ENCODE measurements at regions not wholly inside any gene's neighbourhood (a gene's known extent, or its start where the extent isn't known, plus 50 kb on each side); places are given as distances from the start of the nearest gene placed in this dataset.
"Not testable (repeated sequence)": the region's sequence is repeated elsewhere in the genome, so short reads cannot be mapped to it uniquely, and the experiment has no call there.

DNA sequence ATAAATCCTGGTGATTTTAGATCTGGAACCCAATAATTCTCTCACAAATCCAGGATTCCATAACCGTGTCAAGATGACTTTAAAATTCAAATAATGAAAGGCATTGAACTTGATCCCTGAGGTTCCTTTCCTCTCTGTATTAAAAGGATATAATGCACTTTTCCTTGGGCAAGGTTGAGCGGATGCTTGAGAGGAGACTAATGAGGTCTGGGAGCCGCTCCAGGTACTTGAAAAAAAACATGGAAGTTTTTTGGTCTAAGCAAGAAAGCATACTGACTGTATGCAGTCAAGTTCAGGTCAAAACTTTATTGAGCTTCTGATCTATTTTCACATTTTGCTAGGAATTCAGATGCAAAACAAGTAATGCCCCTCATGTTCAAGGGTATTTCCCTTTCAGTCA is 318.5 kb downstream of the RAD51AP2 start:
- CTCF ChIA-PET: interaction anchor here (0.7 to 1.1 kb wide), 2 partner anchors 10 to 31 kb away, joined by 3 to 4 read pairs; no protein-coding TSS in a partner anchor
- POLR2A ChIA-PET: no interaction called here
- TF ChIP-seq, protein P1, sequence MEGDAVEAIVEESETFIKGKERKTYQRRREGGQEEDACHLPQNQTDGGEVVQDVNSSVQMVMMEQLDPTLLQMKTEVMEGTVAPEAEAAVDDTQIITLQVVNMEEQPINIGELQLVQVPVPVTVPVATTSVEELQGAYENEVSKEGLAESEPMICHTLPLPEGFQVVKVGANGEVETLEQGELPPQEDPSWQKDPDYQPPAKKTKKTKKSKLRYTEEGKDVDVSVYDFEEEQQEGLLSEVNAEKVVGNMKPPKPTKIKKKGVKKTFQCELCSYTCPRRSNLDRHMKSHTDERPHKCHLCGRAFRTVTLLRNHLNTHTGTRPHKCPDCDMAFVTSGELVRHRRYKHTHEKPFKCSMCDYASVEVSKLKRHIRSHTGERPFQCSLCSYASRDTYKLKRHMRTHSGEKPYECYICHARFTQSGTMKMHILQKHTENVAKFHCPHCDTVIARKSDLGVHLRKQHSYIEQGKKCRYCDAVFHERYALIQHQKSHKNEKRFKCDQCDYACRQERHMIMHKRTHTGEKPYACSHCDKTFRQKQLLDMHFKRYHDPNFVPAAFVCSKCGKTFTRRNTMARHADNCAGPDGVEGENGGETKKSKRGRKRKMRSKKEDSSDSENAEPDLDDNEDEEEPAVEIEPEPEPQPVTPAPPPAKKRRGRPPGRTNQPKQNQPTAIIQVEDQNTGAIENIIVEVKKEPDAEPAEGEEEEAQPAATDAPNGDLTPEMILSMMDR (IDR thresholded peaks at IDR 0.05; ENCODE audit: control extremely low read depth, extremely low read depth, low read depth, missing control alignments): no peak
- no peak for DNase-seq (ENCODE audit: extremely low spot score)

- TF ChIP-seq, protein P1 (IDR thresholded peaks at IDR 0.05; ENCODE audit: control extremely low read depth, extremely low read depth, low read depth, missing control alignments): no peak
- POLR2A ChIA-PET: no interaction called here
- CTCF ChIA-PET: interaction anchor here (1.1 to 1.9 kb wide), 4 partner anchors 7 to 11 kb away, joined by 3 to 9 read pairs (median 4); no protein-coding TSS in a partner anchor
- no peak for DNase-seq (ENCODE audit: extremely low spot score)
These were observed 321.9 kb downstream of the RAD51AP2 start for GRCh38 chr2:17196380-17196779.

DNA sequence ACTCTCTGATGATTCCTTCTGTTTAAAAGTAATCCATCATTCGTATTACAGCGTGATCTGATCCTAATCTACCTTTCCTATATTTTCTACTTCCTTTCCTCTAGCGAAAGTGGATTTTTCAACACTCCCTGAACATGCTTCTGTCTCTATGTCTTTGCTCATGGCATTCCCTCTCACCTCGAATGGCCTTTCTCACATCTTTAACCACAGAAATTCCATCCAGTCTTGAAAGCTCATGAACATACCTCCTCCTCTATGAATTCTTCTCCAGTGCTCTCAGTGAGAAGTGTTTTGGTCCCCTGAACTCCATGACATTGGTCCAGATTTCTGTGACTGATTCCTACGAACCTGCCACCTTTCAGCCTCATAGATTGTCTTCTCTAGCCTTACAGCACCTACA is 323.2 kb downstream of the RAD51AP2 start:
- ChIA-PET CTCF (no interaction called here), POLR2A (no interaction called here)
- DNase-seq (ENCODE audit: extremely low spot score): no peak
- TF ChIP-seq, protein P1 (IDR thresholded peaks at IDR 0.05; ENCODE audit: control extremely low read depth, extremely low read depth, low read depth, missing control alignments): no peak

DNA sequence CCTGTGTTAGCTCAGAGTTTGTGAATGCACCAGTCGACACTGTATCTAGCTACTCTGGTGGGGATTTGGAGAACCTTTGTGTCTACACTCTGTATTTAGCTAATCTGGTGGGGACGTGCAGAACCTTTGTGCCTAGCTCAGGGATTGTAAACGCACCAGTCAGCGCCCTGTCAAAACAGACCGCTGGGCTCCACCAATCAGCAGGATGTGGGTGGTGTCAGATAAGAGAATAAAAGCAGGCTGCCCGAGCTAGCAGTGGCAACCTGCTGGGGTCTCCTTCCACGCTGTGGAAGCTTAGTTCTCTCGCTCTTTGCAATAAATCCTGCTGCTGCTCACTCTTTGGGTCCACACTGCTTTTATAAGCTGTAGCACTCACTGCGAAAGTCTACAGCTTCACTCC is 324.2 kb downstream of the RAD51AP2 start:
- no peak for DNase-seq (ENCODE audit: extremely low spot score)
- CTCF ChIA-PET: interaction anchor here (0.8 to 1.3 kb wide), 2 partner anchors 24 to 43 kb away, joined by 3 read pairs; no protein-coding TSS in a partner anchor
- TF ChIP-seq, protein P1 (IDR thresholded peaks at IDR 0.05; ENCODE audit: control extremely low read depth, extremely low read depth, low read depth, missing control alignments): no peak
- POLR2A ChIA-PET: no interaction called here

GRCh38 chr2:17193433-17193890 is 324.8 kb downstream of the RAD51AP2 start:
- DNase-seq (ENCODE audit: extremely low spot score); POLR2A ChIA-PET: not testable (repeated sequence)
- CTCF ChIA-PET: interaction anchor here (0.8 to 1.3 kb wide), 2 partner anchors 23 to 44 kb away, joined by 3 read pairs; no protein-coding TSS in a partner anchor

DNA sequence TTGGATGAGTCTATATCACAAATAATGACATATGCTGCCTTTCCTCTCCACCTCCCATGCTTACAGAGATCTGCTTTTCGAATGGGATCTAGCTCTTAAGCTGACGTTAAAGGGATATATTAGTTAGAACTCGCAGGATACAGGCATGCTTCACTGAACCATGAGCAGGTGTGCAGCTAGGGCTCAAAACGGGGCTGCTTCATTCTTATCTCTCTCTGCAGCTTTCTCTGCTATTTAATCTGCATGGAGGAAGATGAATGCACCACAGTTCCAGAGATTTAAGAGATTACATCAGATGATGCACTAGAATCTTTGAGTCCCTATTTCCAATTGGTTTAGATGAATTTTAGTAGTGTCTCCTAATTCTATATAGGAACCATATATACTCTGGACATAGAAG is 327.0 kb downstream of the RAD51AP2 start:
- TF ChIP-seq, protein P1 (IDR thresholded peaks at IDR 0.05; ENCODE audit: control extremely low read depth, extremely low read depth, low read depth, missing control alignments): no peak
- CTCF ChIA-PET: interaction anchor here (1.0 to 1.6 kb wide), 4 partner anchors 11 to 1197 kb away, joined by 3 to 6 read pairs (median 4); no protein-coding TSS in a partner anchor

GRCh38 chr2:17190527-17190926 is 327.7 kb downstream of the RAD51AP2 start:
- TF ChIP-seq, protein P1 (IDR thresholded peaks at IDR 0.05; ENCODE audit: control extremely low read depth, extremely low read depth, low read depth, missing control alignments): no peak
- ChIA-PET POLR2A (no interaction called here), CTCF (interaction anchor here (1.0 to 1.6 kb wide), 4 partner anchors 9 to 14 kb away, joined by 3 to 6 read pairs (median 4); no protein-coding TSS in a partner anchor)
- no peak for DNase-seq (ENCODE audit: extremely low spot score)

More for the DNA sequence above, 327.0 kb downstream of the RAD51AP2 start:
- POLR2A ChIA-PET: no interaction called here
- no peak for DNase-seq (ENCODE audit: extremely low spot score)

All from GM10248 (cell line).